K562 (cell line): ENCODE measurements at regions not wholly inside any gene's neighbourhood (a gene's known extent, or its start where the extent isn't known, plus 50 kb on each side); places are given as distances from the start of the nearest gene placed in this dataset.
A peak's percentile ranks its signal among the peaks of the same experiment; 100 is the strongest.

ENCODE experiments used
- CBX2 ChIP-seq: fragments of 200-600 bp; sonication (generic); IDR thresholded peaks from one replicate; pipeline ENCODE4 v1.6.1; 2012; ENCODE audit warnings: mild to moderate bottlenecking, low read length, inconsistent platforms; ENCODE audit not compliant: insufficient read depth, poor library complexity, severe bottlenecking
- HDGF ChIP-seq: fragments of 450-650 bp; IDR thresholded peaks from 2 replicates; pipeline ENCODE4 v1.6.1; 2016
- KAT7 ChIP-seq: sonication (generic); formaldehyde crosslinking; IDR thresholded peaks from 2 replicates; pipeline ENCODE4 v1.8.0; 2022; ENCODE audit warnings: missing genetic modification reagents, mild to moderate bottlenecking, borderline replicate concordance
- MCM2 ChIP-seq: fragments of 450-650 bp; IDR thresholded peaks from 2 replicates; pipeline ENCODE4 v1.6.1; 2017; ENCODE audit warnings: low read depth, mild to moderate bottlenecking
- NONO ChIP-seq, 2 experiments: fragments of 200-400 bp in 1 of 2; fragments of 450-650 bp in 1 of 2; formaldehyde crosslinking in 1 of 2; IDR thresholded peaks; 2 replicates each; pipeline ENCODE4 v1.6.1; 2017; ENCODE audit warnings: low read depth in 2 of 2, mild to moderate bottlenecking in 2 of 2, moderate library complexity in 2 of 2, low read length in 1 of 2
- NR1H2 ChIP-seq: sonication (generic); formaldehyde crosslinking; IDR thresholded peaks from 2 replicates; pipeline ENCODE4 v1.4.0; 2020; ENCODE audit warnings: mild to moderate bottlenecking, missing genetic modification reagents
- PML ChIP-seq: IDR thresholded peaks from 2 replicates; pipeline ENCODE4 v1.6.1; 2012; ENCODE audit warnings: low read length, inconsistent platforms
- RB1 ChIP-seq: fragments of 450-650 bp; IDR thresholded peaks from 2 replicates; pipeline ENCODE4 v1.6.1; 2017; ENCODE audit warnings: low read depth, mild to moderate bottlenecking
- RCOR1 ChIP-seq, 2 experiments: IDR thresholded peaks; 2 replicates each; pipeline ENCODE4 v1.6.1; 2012; ENCODE audit warnings: low read depth in 2 of 2, low read length in 2 of 2, borderline replicate concordance in 1 of 2, improper control_type of control experiment in 1 of 2
- SMAD3 ChIP-seq: fragments of 450-650 bp; formaldehyde crosslinking; conservative IDR thresholded peaks from 2 replicates; pipeline ENCODE4 v1.4.0; 2020; ENCODE audit warnings: mild to moderate bottlenecking
- SP2 ChIP-seq: IDR thresholded peaks from 2 replicates; pipeline ENCODE4 v1.6.1; 2011; ENCODE audit warnings: mild to moderate bottlenecking, low read depth, low read length, moderate library complexity; ENCODE audit not compliant: poor library complexity, severe bottlenecking; ENCODE audit errors: extremely low read depth
- SREBF1 ChIP-seq: fragments of 150-350 bp; IDR thresholded peaks from 2 replicates; pipeline ENCODE4 v1.6.1; 2014; ENCODE audit warnings: antibody characterized with exemption, low read depth, low read length, borderline replicate concordance
- SRSF1 ChIP-seq: fragments of 200-400 bp; formaldehyde crosslinking; IDR thresholded peaks from 2 replicates; pipeline ENCODE4 v1.6.1; 2017; ENCODE audit warnings: mild to moderate bottlenecking, low read depth, low read length, moderate library complexity
- ZC3H11A ChIP-seq: IDR thresholded peaks from 2 replicates; pipeline ENCODE4 v1.6.1; 2012; ENCODE audit warnings: low read depth, low read length, improper control_type of control experiment
- TF ChIP-seq, protein P1 (sequence below): sonication (generic); formaldehyde crosslinking; IDR thresholded peaks from 2 replicates; pipeline ENCODE4 v1.8.1; 2022; ENCODE audit warnings: missing genetic modification reagents
- TF ChIP-seq, protein P2 (sequence below), 2 experiments: fragments of 150-350 bp in 1 of 2; IDR thresholded peaks; 2 replicates each; pipeline ENCODE4 v1.6.1; 2012 to 2016; ENCODE audit warnings: low read depth in 2 of 2, low read length in 2 of 2, mild to moderate bottlenecking in 1 of 2, moderate library complexity in 1 of 2
- TF ChIP-seq, protein P3 (sequence below): fragments of 250-450 bp; sonication (Bioruptor Pico); IDR thresholded peaks from 2 replicates; pipeline ENCODE4 v1.5.1; 2021; ENCODE audit warnings: mild to moderate bottlenecking
- TF ChIP-seq, protein P4 (sequence below), 2 experiments: IDR thresholded peaks; 2 replicates each; pipeline ENCODE4 v1.6.1; 2012; ENCODE audit warnings: improper control_type of control experiment in 2 of 2, low read depth in 2 of 2, low read length in 2 of 2, borderline replicate concordance in 1 of 2
- TF ChIP-seq, protein P5 (sequence below): sonication (generic); formaldehyde crosslinking; IDR thresholded peaks from 2 replicates; pipeline ENCODE4 v1.9.0; 2022; ENCODE audit warnings: mild to moderate bottlenecking, missing genetic modification reagents

DNA sequence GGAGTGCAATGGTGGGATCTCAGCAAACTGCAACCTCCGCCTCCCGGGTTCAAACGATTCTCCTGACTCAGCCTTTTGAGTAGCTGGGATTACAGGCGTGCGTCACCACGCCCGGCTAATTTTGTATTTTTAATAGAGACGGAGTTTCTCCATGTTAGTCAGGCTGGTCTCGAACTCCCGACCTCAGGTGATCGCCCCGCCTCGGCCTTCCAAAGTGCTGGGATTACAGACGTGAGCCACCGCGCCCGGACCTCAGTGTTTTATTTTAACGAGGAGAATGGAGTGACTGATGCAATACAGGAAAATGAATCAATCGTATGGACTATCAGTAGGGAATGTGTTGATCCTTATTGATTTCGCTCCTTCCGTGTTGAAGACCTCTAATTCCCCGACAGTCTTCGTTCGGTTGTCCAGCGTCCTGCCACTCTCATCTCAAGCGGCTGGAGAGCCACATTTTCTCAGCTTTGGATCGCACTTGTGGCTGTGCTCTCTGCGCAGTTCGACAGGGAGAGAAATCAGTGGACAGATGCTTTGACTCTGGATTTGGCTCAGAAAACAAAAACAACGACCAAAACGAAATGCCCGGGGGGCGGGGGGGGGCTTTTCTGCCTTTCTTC is 166.2 kb downstream of the TRIM27 start (continued):
- TF ChIP-seq, protein P1, sequence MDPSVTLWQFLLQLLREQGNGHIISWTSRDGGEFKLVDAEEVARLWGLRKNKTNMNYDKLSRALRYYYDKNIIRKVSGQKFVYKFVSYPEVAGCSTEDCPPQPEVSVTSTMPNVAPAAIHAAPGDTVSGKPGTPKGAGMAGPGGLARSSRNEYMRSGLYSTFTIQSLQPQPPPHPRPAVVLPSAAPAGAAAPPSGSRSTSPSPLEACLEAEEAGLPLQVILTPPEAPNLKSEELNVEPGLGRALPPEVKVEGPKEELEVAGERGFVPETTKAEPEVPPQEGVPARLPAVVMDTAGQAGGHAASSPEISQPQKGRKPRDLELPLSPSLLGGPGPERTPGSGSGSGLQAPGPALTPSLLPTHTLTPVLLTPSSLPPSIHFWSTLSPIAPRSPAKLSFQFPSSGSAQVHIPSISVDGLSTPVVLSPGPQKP (CRISPR knock-in tag) = no peak
- no peak for TF ChIP-seq ZC3H11A
- TF ChIP-seq, protein P2, sequence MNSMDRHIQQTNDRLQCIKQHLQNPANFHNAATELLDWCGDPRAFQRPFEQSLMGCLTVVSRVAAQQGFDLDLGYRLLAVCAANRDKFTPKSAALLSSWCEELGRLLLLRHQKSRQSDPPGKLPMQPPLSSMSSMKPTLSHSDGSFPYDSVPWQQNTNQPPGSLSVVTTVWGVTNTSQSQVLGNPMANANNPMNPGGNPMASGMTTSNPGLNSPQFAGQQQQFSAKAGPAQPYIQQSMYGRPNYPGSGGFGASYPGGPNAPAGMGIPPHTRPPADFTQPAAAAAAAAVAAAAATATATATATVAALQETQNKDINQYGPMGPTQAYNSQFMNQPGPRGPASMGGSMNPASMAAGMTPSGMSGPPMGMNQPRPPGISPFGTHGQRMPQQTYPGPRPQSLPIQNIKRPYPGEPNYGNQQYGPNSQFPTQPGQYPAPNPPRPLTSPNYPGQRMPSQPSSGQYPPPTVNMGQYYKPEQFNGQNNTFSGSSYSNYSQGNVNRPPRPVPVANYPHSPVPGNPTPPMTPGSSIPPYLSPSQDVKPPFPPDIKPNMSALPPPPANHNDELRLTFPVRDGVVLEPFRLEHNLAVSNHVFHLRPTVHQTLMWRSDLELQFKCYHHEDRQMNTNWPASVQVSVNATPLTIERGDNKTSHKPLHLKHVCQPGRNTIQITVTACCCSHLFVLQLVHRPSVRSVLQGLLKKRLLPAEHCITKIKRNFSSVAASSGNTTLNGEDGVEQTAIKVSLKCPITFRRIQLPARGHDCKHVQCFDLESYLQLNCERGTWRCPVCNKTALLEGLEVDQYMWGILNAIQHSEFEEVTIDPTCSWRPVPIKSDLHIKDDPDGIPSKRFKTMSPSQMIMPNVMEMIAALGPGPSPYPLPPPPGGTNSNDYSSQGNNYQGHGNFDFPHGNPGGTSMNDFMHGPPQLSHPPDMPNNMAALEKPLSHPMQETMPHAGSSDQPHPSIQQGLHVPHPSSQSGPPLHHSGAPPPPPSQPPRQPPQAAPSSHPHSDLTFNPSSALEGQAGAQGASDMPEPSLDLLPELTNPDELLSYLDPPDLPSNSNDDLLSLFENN (IDR thresholded peaks at IDR 0.05; ENCODE audit: low read depth in 2 of 2, low read length in 2 of 2) = 0 out of 4 replicates have a peak, but pooled peaks of 1 of the 2 experiments have one; percentile 15
- no peak for TF ChIP-seq NR1H2 (CRISPR knock-in tag)
- TF ChIP-seq, protein P3, sequence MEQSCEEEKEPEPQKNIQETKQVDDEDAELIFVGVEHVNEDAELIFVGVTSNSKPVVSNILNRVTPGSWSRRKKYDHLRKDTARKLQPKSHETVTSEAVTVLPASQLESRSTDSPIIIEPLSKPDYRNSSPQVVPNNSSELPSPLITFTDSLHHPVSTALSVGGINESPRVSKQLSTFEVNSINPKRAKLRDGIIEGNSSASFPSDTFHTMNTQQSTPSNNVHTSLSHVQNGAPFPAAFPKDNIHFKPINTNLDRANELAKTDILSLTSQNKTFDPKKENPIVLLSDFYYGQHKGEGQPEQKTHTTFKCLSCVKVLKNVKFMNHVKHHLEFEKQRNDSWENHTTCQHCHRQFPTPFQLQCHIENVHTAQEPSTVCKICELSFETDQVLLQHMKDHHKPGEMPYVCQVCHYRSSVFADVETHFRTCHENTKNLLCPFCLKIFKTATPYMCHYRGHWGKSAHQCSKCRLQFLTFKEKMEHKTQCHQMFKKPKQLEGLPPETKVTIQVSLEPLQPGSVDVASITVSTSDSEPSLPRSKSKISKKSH (CRISPR knock-in tag) = no peak
- TF ChIP-seq MCM2 = no peak
- TF ChIP-seq RCOR1 (IDR thresholded peaks at IDR 0.05; ENCODE audit: borderline replicate concordance in 1 of 2, low read depth in 2 of 2, low read length in 2 of 2) = peak in 1 of 2 experiments; percentile 70; a peak in 3 of 4 replicates
- TF ChIP-seq HDGF = no peak
- peak; percentile 16; the same call in 1 of the 2 replicates for TF ChIP-seq SMAD3 (CRISPR knock-in tag)
- TF ChIP-seq, protein P4, sequence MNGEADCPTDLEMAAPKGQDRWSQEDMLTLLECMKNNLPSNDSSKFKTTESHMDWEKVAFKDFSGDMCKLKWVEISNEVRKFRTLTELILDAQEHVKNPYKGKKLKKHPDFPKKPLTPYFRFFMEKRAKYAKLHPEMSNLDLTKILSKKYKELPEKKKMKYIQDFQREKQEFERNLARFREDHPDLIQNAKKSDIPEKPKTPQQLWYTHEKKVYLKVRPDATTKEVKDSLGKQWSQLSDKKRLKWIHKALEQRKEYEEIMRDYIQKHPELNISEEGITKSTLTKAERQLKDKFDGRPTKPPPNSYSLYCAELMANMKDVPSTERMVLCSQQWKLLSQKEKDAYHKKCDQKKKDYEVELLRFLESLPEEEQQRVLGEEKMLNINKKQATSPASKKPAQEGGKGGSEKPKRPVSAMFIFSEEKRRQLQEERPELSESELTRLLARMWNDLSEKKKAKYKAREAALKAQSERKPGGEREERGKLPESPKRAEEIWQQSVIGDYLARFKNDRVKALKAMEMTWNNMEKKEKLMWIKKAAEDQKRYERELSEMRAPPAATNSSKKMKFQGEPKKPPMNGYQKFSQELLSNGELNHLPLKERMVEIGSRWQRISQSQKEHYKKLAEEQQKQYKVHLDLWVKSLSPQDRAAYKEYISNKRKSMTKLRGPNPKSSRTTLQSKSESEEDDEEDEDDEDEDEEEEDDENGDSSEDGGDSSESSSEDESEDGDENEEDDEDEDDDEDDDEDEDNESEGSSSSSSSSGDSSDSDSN (IDR thresholded peaks at IDR 0.05; ENCODE audit: borderline replicate concordance in 1 of 2, low read depth in 2 of 2, low read length in 2 of 2) = peak in 1 of 2 experiments; percentile 55; a peak in 1 of 4 replicates
- TF ChIP-seq SRSF1 = no peak
- TF ChIP-seq, protein P5, sequence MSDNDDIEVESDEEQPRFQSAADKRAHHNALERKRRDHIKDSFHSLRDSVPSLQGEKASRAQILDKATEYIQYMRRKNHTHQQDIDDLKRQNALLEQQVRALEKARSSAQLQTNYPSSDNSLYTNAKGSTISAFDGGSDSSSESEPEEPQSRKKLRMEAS (CRISPR knock-in tag) = no peak
- TF ChIP-seq NONO (IDR thresholded peaks at IDR 0.05; ENCODE audit: low read depth in 2 of 2, low read length in 1 of 2) = 0 out of 4 replicates have a peak, but pooled peaks have one; percentile 16 to 28
- no peak for TF ChIP-seq SP2
- TF ChIP-seq PML = no peak; the same call in 1 of the 2 replicates
- no peak for TF ChIP-seq SREBF1
- TF ChIP-seq CBX2 = no peak
- no peak for TF ChIP-seq KAT7 (CRISPR knock-in tag)
- TF ChIP-seq RB1 = no peak
